Astrocyte of the cerebellum (primary cell): ENCODE measurements at regions not wholly inside any gene's neighbourhood (a gene's known extent, or its start where the extent isn't known, plus 50 kb on each side); places are given as distances from the start of the nearest gene placed in this dataset.

Source experiments
- DNase-seq: peaks from one replicate; pipeline ENCODE4 v3.0.0-alpha.2; 2011; ENCODE audit warnings: low read depth
- H3K4me3 ChIP-seq: 2 replicates; pipeline ENCODE4 v1.5.1; 2011; ENCODE audit warnings: mild to moderate bottlenecking, low read depth, low read length, moderate library complexity
- in situ Hi-C: cut with HindIII; loops from 2 replicates; pipeline ENCODE4 v1.10.0; 2017; ENCODE audit warnings: low sequenced_read_pairs
- TF ChIP-seq, protein P1 (sequence below): IDR thresholded peaks from 2 replicates; pipeline ENCODE4 v1.5.1; 2012; ENCODE audit warnings: low read length, low read depth, moderate library complexity, mild to moderate bottlenecking; ENCODE audit errors: missing control alignments

- H3K4me3 ChIP-seq, result no peak overlapping the region
- in situ Hi-C loops, result no loop called here
- TF ChIP-seq, protein P1, sequence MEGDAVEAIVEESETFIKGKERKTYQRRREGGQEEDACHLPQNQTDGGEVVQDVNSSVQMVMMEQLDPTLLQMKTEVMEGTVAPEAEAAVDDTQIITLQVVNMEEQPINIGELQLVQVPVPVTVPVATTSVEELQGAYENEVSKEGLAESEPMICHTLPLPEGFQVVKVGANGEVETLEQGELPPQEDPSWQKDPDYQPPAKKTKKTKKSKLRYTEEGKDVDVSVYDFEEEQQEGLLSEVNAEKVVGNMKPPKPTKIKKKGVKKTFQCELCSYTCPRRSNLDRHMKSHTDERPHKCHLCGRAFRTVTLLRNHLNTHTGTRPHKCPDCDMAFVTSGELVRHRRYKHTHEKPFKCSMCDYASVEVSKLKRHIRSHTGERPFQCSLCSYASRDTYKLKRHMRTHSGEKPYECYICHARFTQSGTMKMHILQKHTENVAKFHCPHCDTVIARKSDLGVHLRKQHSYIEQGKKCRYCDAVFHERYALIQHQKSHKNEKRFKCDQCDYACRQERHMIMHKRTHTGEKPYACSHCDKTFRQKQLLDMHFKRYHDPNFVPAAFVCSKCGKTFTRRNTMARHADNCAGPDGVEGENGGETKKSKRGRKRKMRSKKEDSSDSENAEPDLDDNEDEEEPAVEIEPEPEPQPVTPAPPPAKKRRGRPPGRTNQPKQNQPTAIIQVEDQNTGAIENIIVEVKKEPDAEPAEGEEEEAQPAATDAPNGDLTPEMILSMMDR, result no peak
- no peak for DNase-seq
Measured at GRCh38 chr16:79411805-79412204, 188.7 kb downstream of the MAF start.

DNA sequence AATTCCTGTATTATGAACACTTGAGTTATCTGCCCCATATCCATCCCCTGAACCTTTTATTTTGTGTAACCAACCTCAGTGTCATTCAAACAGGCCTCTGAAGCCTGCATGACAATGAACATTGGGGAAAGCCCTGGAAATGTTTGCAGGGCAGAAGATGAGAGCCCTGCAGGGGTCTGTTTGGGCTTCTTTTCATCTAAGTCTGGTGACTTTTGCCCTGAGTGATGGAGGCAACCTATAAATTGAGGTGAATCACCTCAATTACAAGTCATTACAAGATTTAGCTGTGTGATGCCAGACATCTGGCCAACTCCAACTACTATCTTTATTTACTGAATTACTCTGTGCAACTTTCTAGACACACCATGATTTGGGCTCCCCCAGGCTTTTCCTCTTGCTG, 189.2 kb downstream of the MAF start:
- H3K4me3 ChIP-seq, result no peak overlapping the region
- TF ChIP-seq, protein P1, result no peak
- DNase-seq, result no peak
- in situ Hi-C loops, result no loop called here

DNA sequence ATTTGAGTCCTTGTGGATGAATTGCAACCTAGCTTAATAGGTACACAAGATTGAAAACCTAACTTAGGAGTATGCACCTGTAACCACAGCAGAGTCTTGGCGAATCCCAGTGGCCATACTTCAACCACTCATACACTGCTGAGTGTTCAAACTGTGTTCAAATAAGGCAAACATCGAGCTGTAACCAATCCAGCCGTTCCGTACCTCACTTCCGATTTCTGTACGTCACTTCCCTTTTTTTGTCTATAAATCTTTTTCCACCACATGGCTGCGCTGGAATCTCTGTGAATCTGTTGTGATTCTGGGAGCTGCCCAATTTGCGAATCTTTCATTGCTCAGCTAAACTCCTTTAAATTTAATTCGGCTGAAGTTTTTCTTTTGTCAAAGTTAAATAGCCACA, 190.6 kb downstream of the MAF start:
- TF ChIP-seq, protein P1, result no peak
- no peak for DNase-seq
- in situ Hi-C loops, result no loop called here

DNA sequence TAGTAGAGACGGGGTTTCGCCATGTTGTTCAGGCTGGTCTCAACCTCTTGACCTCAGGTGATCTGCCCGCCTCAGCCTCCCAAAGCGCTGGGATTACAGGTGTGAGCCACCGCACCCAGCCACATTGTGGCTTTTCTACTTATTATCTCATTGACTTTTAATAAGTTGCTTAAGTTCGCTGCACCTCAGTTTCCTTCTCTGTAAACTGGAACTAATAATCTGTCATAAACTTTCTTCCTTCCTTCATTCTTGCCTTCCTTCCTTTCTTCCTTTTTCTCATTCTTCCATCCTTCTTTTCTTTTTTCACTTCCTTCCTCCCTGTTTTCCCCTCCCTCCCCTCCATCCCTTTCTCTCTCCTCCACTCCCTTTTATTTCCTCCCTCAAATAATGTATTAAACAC, 192.2 kb downstream of the MAF start:
- no peak for DNase-seq
- no peak overlapping the region for H3K4me3 ChIP-seq
- TF ChIP-seq, protein P1, result no peak
- in situ Hi-C loops, result no loop called here

More for the DNA sequence above, 190.6 kb downstream of the MAF start:
- H3K4me3 ChIP-seq, result no peak overlapping the region

DNA sequence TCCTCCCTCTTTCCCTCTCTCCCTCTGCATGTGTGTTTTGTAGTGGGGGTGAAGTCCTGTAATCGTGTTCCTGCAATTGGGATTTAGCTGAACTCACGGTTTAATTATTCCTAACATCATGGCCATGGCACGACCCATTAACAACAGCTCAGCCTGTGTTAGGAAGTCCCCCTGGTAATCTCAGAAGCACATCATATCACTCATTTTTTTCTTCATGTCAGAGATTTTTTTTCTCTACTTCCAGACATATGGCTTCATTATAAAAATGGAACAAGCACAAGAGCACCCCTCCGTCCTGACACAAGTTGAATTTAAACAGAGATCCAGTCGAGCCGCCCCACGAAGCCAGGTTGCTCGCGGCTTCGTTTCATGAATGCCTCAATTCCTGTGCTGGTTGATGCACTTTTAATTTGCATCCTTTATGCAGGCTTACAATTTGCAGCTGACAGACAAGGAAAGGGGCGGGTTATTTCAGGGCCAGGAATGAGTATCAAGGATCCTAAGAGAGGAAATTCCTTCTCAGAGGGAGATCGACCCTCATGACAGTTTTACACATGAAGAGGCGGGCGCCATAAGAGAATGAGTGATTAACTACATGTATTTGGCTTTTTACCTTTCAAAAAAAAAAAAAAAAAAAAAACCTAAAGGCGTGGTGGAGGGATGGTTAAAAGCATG, 192.9 kb downstream of the MAF start:
- TF ChIP-seq, protein P1, result no peak
- in situ Hi-C loops, result no loop called here
- no peak for DNase-seq
- no peak overlapping the region for H3K4me3 ChIP-seq

- in situ Hi-C loops, result no loop called here
- H3K4me3 ChIP-seq, result no peak overlapping the region
- TF ChIP-seq, protein P1, result no peak
- no peak for DNase-seq
Measured at GRCh38 chr16:79407005-79407404, 193.5 kb downstream of the MAF start.

DNA sequence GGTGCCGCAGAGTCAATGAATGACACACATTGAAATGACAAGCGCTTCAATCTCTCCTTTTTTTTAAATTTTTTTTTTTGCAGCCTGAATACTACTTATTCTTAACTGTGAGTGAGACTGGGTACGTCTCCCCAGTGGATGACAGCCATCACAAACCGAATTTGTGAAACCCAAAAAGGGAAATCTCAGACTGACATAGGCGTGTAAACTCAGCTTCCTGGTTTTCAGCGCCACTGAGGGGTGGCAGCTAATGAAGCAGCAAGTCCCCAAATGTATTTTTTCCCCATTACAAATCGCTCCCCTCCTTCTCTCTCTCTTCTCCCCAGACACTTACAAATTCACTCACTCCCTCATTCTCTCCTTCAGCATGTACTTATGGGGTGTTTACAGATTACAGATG, 196.0 kb downstream of the MAF start:
- no peak for DNase-seq
- in situ Hi-C loops, result no loop called here
- no peak overlapping the region for H3K4me3 ChIP-seq
- TF ChIP-seq, protein P1, result no peak
